ENCODE measurements at regions not wholly inside any gene's neighbourhood (a gene's known extent, or its start where the extent isn't known, plus 50 kb on each side); places are given as distances from the start of the nearest gene placed in this dataset.

DNA sequence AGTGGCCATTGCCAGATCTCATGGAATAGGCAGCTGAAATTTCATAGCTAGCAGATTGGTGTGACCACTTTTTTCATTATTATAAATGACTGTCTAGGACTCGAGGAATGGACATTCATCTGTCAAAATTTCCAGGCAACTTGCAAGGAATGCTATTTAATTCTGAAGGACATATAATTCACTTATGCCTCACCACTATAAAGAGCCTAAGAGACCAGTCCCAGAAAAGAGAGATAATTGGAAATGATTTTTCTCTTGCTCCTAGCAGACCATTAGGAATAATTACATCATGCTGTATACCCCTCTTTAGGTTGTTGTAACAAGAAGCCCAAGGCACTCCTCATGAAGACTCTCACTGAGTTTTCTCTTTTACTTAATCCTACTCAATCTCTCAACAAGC, 557.4 kb upstream of the RAB6C start:
- H3K4me3 ChIP-seq (ENCODE audit: low read depth, low read length): no peak overlapping the region
- no peak for DNase-seq (ENCODE audit: low read depth)
- TF ChIP-seq, protein P1, sequence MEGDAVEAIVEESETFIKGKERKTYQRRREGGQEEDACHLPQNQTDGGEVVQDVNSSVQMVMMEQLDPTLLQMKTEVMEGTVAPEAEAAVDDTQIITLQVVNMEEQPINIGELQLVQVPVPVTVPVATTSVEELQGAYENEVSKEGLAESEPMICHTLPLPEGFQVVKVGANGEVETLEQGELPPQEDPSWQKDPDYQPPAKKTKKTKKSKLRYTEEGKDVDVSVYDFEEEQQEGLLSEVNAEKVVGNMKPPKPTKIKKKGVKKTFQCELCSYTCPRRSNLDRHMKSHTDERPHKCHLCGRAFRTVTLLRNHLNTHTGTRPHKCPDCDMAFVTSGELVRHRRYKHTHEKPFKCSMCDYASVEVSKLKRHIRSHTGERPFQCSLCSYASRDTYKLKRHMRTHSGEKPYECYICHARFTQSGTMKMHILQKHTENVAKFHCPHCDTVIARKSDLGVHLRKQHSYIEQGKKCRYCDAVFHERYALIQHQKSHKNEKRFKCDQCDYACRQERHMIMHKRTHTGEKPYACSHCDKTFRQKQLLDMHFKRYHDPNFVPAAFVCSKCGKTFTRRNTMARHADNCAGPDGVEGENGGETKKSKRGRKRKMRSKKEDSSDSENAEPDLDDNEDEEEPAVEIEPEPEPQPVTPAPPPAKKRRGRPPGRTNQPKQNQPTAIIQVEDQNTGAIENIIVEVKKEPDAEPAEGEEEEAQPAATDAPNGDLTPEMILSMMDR (conservative IDR thresholded peaks at IDR 0.05; ENCODE audit: low read depth, low read length): no peak

GRCh38 chr2:129428086-129428660, 551.3 kb upstream of the RAB6C start:
- TF ChIP-seq, protein P1 (conservative IDR thresholded peaks at IDR 0.05; ENCODE audit: low read depth, low read length): no peak
- no peak for DNase-seq (ENCODE audit: low read depth)
- no peak overlapping the region for H3K4me3 ChIP-seq (ENCODE audit: low read depth, low read length)

DNA sequence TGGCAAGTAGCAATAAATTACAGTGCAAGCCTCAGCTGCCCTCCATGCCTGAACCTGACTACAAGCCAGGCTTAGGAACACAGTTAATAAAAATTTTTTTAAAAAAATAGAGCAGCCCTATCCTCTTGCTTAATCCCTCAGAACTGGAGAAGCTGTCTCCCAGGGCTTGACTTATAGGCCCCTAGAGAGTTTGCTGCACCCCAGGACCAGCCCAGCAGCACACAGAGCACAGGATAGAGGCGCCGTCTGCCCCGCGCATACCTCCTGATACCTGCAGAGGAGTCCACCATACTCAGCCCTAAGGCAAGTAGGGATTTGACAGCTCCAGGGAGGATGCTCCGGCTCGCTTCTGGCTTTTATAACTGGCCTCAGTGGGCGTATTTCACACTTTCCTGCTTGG, 548.6 kb upstream of the RAB6C start:
- TF ChIP-seq, protein P1 (conservative IDR thresholded peaks at IDR 0.05; ENCODE audit: low read depth, low read length): no peak
- DNase-seq (ENCODE audit: low read depth): no peak
- H3K4me3 ChIP-seq (ENCODE audit: low read depth, low read length): no peak overlapping the region

GRCh38 chr2:129431881-129432280, 547.6 kb upstream of the RAB6C start:
- H3K4me3 ChIP-seq (ENCODE audit: low read depth, low read length): no peak overlapping the region
- no peak for DNase-seq (ENCODE audit: low read depth)
- TF ChIP-seq, protein P1 (conservative IDR thresholded peaks at IDR 0.05; ENCODE audit: low read depth, low read length): no peak

DNA sequence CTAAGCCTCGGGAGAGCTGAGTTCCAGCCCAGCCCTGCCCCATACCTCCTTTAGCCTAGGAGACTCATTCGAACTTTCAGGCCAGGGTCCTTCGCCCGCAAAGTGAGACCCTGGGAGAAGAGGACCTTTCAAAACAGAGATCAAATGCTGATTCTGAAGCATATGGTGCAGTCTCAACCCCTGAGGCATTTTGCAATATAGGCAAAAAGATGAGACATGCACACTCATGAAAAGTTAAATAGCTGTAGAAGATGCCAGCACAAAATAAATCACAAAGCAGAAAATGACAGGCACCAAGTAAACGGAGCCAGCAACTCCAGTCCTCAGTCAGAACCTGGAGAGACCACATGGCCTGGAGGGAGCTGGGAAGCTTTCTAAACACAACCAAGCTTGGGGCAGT, 542.7 kb upstream of the RAB6C start:
- no peak overlapping the region for H3K4me3 ChIP-seq (ENCODE audit: low read depth, low read length)
- TF ChIP-seq, protein P1 (conservative IDR thresholded peaks at IDR 0.05; ENCODE audit: low read depth, low read length): no peak
- DNase-seq (ENCODE audit: low read depth): no peak

GRCh38 chr2:129437725-129438124, 541.7 kb upstream of the RAB6C start:
- DNase-seq (ENCODE audit: low read depth): no peak
- TF ChIP-seq, protein P1 (conservative IDR thresholded peaks at IDR 0.05; ENCODE audit: low read depth, low read length): no peak
- no peak overlapping the region for H3K4me3 ChIP-seq (ENCODE audit: low read depth, low read length)

GRCh38 chr2:129438501-129439057, 540.9 kb upstream of the RAB6C start:
- TF ChIP-seq, protein P1 (conservative IDR thresholded peaks at IDR 0.05; ENCODE audit: low read depth, low read length): no peak
- no peak for DNase-seq (ENCODE audit: low read depth)
- no peak overlapping the region for H3K4me3 ChIP-seq (ENCODE audit: low read depth, low read length)
